Epithelial cell of proximal tubule (primary cell): ENCODE measurements at regions not wholly inside any gene's neighbourhood (a gene's known extent, or its start where the extent isn't known, plus 50 kb on each side); places are given as distances from the start of the nearest gene placed in this dataset.
"Not testable (repeated sequence)": the region's sequence is repeated elsewhere in the genome, so short reads cannot be mapped to it uniquely, and the experiment has no call there.

Experiments used
- DNase-seq: peaks from one replicate; pipeline ENCODE4 v3.0.0-alpha.2; 2011; ENCODE audit warnings: low read depth
- H3K4me3 ChIP-seq: 2 replicates; pipeline ENCODE4 v1.5.1; 2011; ENCODE audit warnings: low read depth, mild to moderate bottlenecking, low read length
- TF ChIP-seq, protein P1 (sequence below): conservative IDR thresholded peaks from 2 replicates; pipeline ENCODE4 v1.5.1; 2012; ENCODE audit warnings: low read depth, mild to moderate bottlenecking, low read length

DNA sequence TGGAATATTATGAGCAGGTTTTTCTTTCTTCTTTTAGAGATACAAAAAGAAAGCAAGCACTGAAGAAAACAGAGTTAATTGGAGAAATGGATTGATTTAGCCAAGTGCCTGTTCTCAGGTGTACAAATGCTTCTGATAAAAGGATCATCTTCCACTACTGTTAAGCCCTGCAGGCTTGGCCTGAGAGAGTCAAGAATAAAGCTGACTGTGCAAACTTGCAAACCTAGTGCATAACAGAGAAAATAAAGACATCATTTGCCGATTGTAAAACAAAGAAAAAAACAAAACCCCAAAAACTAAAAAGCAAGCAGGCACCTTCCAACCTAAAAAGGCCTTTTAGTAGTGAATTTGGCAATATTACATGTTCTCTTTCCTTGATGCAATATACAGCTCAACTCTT, 78.0 kb upstream of the CCDC80 start:
- no peak overlapping the region for H3K4me3 ChIP-seq
- DNase-seq = no peak
- TF ChIP-seq, protein P1, sequence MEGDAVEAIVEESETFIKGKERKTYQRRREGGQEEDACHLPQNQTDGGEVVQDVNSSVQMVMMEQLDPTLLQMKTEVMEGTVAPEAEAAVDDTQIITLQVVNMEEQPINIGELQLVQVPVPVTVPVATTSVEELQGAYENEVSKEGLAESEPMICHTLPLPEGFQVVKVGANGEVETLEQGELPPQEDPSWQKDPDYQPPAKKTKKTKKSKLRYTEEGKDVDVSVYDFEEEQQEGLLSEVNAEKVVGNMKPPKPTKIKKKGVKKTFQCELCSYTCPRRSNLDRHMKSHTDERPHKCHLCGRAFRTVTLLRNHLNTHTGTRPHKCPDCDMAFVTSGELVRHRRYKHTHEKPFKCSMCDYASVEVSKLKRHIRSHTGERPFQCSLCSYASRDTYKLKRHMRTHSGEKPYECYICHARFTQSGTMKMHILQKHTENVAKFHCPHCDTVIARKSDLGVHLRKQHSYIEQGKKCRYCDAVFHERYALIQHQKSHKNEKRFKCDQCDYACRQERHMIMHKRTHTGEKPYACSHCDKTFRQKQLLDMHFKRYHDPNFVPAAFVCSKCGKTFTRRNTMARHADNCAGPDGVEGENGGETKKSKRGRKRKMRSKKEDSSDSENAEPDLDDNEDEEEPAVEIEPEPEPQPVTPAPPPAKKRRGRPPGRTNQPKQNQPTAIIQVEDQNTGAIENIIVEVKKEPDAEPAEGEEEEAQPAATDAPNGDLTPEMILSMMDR = no peak

DNA sequence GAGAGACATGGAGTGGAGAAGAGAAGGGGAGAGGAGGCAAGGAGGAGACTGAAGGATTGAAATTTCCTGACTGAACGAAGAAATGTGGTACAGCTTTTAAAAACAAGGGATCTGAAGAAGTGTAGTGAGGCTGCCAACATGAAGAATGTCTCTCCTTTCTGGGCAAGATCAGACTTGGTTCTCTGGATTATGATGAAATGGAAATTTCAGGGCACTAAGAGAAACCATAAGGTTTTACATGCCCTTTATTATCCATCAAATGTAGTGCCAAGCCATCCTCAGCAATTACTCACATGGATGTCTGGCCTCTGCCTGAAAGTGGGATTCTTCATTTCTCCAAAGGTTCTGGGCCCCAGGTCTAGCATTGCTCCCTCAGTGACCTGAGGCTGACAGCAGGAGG, 77.6 kb upstream of the CCDC80 start:
- TF ChIP-seq, protein P1 = no peak
- no peak for DNase-seq

DNA sequence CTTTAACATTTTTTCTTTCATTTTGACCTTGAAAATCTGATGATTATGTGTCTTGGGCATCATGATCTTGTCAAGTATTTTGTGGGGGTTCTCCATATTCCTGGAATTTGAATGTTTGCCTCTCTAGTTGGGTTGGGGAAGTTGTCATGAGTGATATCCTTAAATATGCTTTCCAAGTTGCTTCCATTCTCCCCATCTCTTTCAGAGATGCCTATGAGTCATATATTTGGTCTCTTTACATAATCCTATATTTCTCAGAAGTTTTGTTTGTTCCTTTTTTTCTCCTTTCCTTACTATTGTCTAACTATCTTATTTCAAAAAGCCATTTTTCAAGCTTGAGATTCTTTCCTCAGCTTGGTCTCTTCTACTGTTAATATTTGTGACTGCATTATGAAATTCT, 69.0 kb upstream of the CCDC80 start:
- TF ChIP-seq, protein P1 = no peak
- DNase-seq = no peak

More for the DNA sequence above, 77.6 kb upstream of the CCDC80 start:
- no peak overlapping the region for H3K4me3 ChIP-seq

DNA sequence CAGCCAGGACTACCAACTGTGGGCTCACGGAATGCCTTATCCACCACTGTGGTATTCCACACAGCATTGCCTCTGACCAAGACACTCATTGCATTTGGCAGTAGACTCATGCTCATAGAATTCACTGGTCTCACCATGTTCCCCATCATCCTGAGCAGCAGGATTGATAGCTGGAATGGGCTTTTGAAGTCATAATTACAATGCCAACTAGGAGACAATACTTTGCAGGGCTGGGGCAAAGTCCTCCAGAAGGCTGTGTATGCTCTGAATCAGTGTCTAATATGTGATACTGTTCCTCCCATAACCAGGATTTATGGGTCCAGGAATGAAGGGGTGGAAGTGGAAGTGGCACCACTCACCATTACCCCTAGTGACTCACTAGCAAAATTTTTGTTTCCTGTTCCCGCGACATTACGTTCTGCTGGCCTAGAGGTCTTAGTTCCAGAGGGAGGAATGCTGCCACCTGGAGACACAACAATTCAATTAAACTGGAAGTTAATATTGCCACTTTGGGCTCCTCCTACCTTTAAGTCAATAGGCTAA, 58.6 kb upstream of the CCDC80 start:
- H3K4me3 ChIP-seq = no peak overlapping the region
- TF ChIP-seq, protein P1 = peak; percentile 48
- peak; percentile 32 for DNase-seq

More for the DNA sequence above, 69.0 kb upstream of the CCDC80 start:
- H3K4me3 ChIP-seq = no peak overlapping the region

DNA sequence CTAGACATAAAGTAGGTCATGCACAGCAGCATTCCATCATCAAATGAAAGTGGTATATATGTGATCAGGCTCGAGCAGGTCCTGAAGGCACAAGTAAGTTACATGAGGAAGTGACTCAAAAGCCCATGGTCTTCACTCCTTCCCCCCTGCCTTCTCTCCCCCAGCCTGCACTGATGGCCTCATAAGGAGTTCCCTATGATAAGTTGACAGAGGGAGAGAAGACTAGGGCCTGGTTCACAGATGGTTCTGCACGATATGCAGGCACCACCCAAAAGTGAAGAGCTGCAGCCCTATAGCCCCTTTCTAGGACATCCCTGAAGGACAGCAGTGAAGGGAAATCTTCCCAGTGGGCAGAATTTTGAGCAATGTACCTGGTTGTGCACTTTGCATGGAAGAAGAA, 57.5 kb upstream of the CCDC80 start:
- DNase-seq, H3K4me3 ChIP-seq: not testable (repeated sequence)

DNA sequence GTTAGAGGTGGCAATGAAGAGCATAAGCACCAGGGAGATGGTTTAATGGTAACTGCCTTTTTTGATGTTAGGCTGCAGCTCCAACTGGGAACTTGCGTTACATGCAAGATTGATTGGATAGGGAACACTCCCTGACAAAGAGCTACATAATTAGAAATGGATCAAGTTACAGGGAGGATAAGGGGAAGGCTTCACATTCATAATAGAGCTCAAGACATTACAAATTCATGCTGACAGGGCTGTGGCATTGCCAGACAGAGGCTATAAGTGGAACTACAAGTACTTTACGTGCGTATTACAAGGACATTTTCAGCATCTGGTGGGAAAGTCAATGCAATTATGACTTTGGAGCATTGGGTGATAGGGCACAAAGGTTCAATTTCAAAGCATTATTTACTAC, 55.3 kb upstream of the CCDC80 start:
- H3K4me3 ChIP-seq, DNase-seq: not testable (repeated sequence)

DNA sequence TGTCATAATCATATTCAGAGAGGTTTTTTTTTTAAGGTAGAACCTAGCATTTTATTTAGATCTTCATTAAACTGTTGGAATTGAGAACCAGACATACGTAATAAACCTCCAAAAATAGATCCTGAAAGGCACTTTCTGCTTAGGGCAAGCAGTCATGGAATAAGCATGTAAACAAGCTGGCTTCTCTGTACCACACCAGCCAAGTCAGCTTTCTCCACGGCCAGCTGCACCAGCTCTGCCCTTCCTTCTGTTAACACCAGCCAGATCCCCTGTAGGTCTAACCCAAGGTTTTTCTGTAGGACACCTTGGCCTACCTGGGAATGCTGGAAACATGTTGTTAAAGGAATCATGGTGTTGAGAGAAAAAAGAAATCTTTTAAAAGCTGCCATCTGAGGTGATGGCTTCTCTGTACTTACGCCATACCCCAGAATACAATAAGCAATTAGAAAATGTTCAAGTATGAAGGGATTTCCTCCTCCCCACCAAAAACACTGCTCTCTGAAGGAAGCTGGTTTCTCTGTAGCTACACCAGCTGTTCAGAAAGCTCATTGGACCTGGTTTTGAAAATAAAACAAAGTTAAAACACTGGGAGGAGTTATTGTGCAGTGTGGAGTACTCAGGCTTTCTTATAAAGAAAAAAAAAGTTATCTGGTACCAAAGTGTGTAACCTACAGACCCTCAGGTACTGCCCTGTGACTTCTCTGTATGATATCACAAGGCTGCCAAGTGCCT, 54.6 kb upstream of the CCDC80 start:
- DNase-seq, H3K4me3 ChIP-seq: not testable (repeated sequence)
- TF ChIP-seq, protein P1 = peak; percentile 17

DNA sequence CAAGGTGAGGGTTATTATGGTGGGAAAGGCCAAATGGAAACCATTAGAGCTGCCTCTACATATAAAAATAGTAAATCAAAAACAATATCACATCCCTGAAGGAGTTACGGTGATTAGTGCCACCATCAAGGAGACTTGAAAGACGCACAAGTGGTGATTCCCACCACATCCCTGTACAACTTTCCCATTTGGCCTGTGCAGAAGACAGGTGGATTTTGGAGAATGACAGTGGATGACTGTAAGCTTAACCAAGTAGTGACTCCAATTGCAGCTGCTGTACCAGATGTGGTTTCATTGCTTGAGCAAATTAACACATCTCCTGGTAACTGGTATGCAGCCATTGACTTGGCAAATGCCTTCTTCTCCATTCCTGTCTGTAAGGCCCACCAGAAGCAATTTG, 54.0 kb upstream of the CCDC80 start:
- DNase-seq, H3K4me3 ChIP-seq: not testable (repeated sequence)
